ENCODE measurements at regions not wholly inside any gene's neighbourhood (a gene's known extent, or its start where the extent isn't known, plus 50 kb on each side); places are given as distances from the start of the nearest gene placed in this dataset.

GRCh38 chr4:52199574-52200338 lies 148.7 kb downstream of the SPATA18 start:
- TF ChIP-seq CTCF (conservative IDR thresholded peaks at IDR 0.05; ENCODE audit: low read length) = no peak
- no peak for TF ChIP-seq EZH2phosphoT487 (IDR thresholded peaks at IDR 0.05; ENCODE audit: borderline replicate concordance, low read depth, low read length)
